ENCODE measurements at regions not wholly inside any gene's neighbourhood (a gene's known extent, or its start where the extent isn't known, plus 50 kb on each side); places are given as distances from the start of the nearest gene placed in this dataset.

GRCh38 chr14:83873669-83874068, 1656.3 kb upstream of the FLRT2 start:
- no peak for TF ChIP-seq CTCF (IDR thresholded peaks at IDR 0.05)
- no peak for TF ChIP-seq POLR2A (IDR thresholded peaks at IDR 0.05)
- no peak for TF ChIP-seq POLR2AphosphoS5 (IDR thresholded peaks at IDR 0.05)

Data from prostate gland (tissue), 2 donors.